Astrocyte (in vitro differentiated cells and primary cell): ENCODE measurements at regions not wholly inside any gene's neighbourhood (a gene's known extent, or its start where the extent isn't known, plus 50 kb on each side); places are given as distances from the start of the nearest gene placed in this dataset.

Source experiments
- DNase-seq: peaks from one replicate; pipeline ENCODE4 v3.0.0-alpha.2; 2010; ENCODE audit warnings: low read depth
- FAIRE-seq: peaks from 2 replicates; lab custom pipeline; 2011; peaks lifted over from hg19 to GRCh38; lab: Jason Lieb, UNC
- H2AFZ ChIP-seq: 2 replicates; pipeline ENCODE4 v1.6.0; 2012; ENCODE audit warnings: low read depth, low read length, inconsistent platforms
- H3K27ac ChIP-seq: 2 replicates; pipeline ENCODE4 v1.5.1; 2011; ENCODE audit warnings: low read depth, low read length, inconsistent platforms
- H3K27me3 ChIP-seq: 2 replicates; pipeline ENCODE4 v1.6.0; 2011; ENCODE audit warnings: low read length, inconsistent platforms; ENCODE audit not compliant: insufficient read depth
- H3K36me3 ChIP-seq: 2 replicates; pipeline ENCODE4 v1.5.1; 2011; ENCODE audit warnings: low read length, inconsistent platforms; ENCODE audit not compliant: insufficient read depth
- H3K4me1 ChIP-seq: 2 replicates; pipeline ENCODE4 v1.5.1; 2011; ENCODE audit warnings: low read length, inconsistent platforms; ENCODE audit not compliant: insufficient read depth
- H3K4me2 ChIP-seq: 2 replicates; pipeline ENCODE4 v1.6.0; 2012; ENCODE audit warnings: low read length, inconsistent platforms
- H3K4me3 ChIP-seq: 2 replicates; pipeline ENCODE4 v1.5.1; 2011; ENCODE audit warnings: low read depth, mild to moderate bottlenecking, low read length, inconsistent platforms; ENCODE audit not compliant: insufficient read depth
- H3K79me2 ChIP-seq: 2 replicates; pipeline ENCODE4 v1.6.0; 2012; ENCODE audit warnings: mild to moderate bottlenecking, low read length, inconsistent platforms; ENCODE audit not compliant: insufficient read depth
- H3K9ac ChIP-seq: 2 replicates; pipeline ENCODE4 v1.6.0; 2012; ENCODE audit warnings: mild to moderate bottlenecking, low read length, inconsistent platforms
- H3K9me3 ChIP-seq: 2 replicates; pipeline ENCODE4 v1.5.1; 2012; ENCODE audit warnings: low read depth, mild to moderate bottlenecking, low read length, inconsistent platforms; ENCODE audit not compliant: insufficient read depth
- H4K20me1 ChIP-seq: 2 replicates; pipeline ENCODE4 v1.6.0; 2012; ENCODE audit warnings: low read length, inconsistent platforms; ENCODE audit not compliant: insufficient read depth
- H3K27ac Mint-ChIP-seq: one replicate; pipeline ENCODE4 v1.8.0; 2021; ENCODE audit warnings: mild to moderate bottlenecking, mixed read lengths; ENCODE audit not compliant: unreplicated experiment
- H3K27me3 Mint-ChIP-seq: one replicate; pipeline ENCODE4 v1.8.0; 2021; ENCODE audit warnings: low read depth, mixed read lengths; ENCODE audit not compliant: unreplicated experiment
- H3K36me3 Mint-ChIP-seq: one replicate; pipeline ENCODE4 v1.8.0; 2021; ENCODE audit warnings: low read depth, mixed read lengths; ENCODE audit not compliant: unreplicated experiment
- H3K4me1 Mint-ChIP-seq: one replicate; pipeline ENCODE4 v1.8.0; 2021; ENCODE audit warnings: low read depth, mixed read lengths; ENCODE audit not compliant: unreplicated experiment
- H3K4me3 Mint-ChIP-seq: one replicate; pipeline ENCODE4 v1.8.0; 2021; ENCODE audit warnings: mild to moderate bottlenecking, moderate library complexity, mixed read lengths; ENCODE audit not compliant: unreplicated experiment
- H3K9me3 Mint-ChIP-seq: one replicate; pipeline ENCODE4 v1.8.0; 2021; ENCODE audit warnings: mild to moderate bottlenecking, mixed read lengths; ENCODE audit not compliant: unreplicated experiment
- EZH2 ChIP-seq: IDR thresholded peaks from 2 replicates; pipeline ENCODE4 v1.6.1; 2012; ENCODE audit warnings: mild to moderate bottlenecking, low read length, inconsistent platforms; ENCODE audit not compliant: insufficient read depth
- TF ChIP-seq, protein P1 (sequence below): IDR thresholded peaks from 2 replicates; pipeline ENCODE4 v1.5.1; 2011; ENCODE audit warnings: low read depth, mild to moderate bottlenecking, inconsistent platforms, low read length, moderate library complexity; ENCODE audit not compliant: insufficient read depth

- H3K4me3 ChIP-seq = no peak overlapping the region
- no peak overlapping the region for H3K9ac ChIP-seq
- no peaks in the 10 kb centered on the region for H3K27me3 Mint-ChIP-seq
- H3K9me3 Mint-ChIP-seq = no peaks in the 10 kb centered on the region
- H3K4me3 Mint-ChIP-seq = no peak overlapping the region
- H4K20me1 ChIP-seq = no peaks in the 10 kb centered on the region
- FAIRE-seq = no peak
- H3K4me1 ChIP-seq = peaks cover 9% of the 10 kb centered on the region
- peaks cover 4% of the 10 kb centered on the region for H3K4me1 Mint-ChIP-seq
- TF ChIP-seq EZH2 = no peak
- TF ChIP-seq, protein P1, sequence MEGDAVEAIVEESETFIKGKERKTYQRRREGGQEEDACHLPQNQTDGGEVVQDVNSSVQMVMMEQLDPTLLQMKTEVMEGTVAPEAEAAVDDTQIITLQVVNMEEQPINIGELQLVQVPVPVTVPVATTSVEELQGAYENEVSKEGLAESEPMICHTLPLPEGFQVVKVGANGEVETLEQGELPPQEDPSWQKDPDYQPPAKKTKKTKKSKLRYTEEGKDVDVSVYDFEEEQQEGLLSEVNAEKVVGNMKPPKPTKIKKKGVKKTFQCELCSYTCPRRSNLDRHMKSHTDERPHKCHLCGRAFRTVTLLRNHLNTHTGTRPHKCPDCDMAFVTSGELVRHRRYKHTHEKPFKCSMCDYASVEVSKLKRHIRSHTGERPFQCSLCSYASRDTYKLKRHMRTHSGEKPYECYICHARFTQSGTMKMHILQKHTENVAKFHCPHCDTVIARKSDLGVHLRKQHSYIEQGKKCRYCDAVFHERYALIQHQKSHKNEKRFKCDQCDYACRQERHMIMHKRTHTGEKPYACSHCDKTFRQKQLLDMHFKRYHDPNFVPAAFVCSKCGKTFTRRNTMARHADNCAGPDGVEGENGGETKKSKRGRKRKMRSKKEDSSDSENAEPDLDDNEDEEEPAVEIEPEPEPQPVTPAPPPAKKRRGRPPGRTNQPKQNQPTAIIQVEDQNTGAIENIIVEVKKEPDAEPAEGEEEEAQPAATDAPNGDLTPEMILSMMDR = no peak
- no peak overlapping the region for H3K27ac ChIP-seq
- no peaks in the 10 kb centered on the region for H3K27me3 ChIP-seq
- no peak overlapping the region for H2AFZ ChIP-seq
- no peaks in the 10 kb centered on the region for H3K36me3 ChIP-seq
- no peak overlapping the region for H3K27ac Mint-ChIP-seq
- H3K4me2 ChIP-seq = no peak overlapping the region
- H3K36me3 Mint-ChIP-seq = no peaks in the 10 kb centered on the region
- no peaks in the 10 kb centered on the region for H3K79me2 ChIP-seq
- peak; percentile 20 for DNase-seq
- H3K9me3 ChIP-seq = no peaks in the 10 kb centered on the region
These were observed 313.2 kb downstream of the HIVEP2 start for GRCh38 chr6:142631517-142632385.

- H3K27ac Mint-ChIP-seq = no peak overlapping the region
- TF ChIP-seq, protein P1 = no peak
- TF ChIP-seq EZH2 = no peak
- no peaks in the 10 kb centered on the region for H3K27me3 Mint-ChIP-seq
- no peak overlapping the region for H3K27ac ChIP-seq
- H3K36me3 Mint-ChIP-seq = no peaks in the 10 kb centered on the region
- no peaks in the 10 kb centered on the region for H3K9me3 ChIP-seq
- no peak overlapping the region for H3K9ac ChIP-seq
- no peak overlapping the region for H2AFZ ChIP-seq
- no peaks in the 10 kb centered on the region for H4K20me1 ChIP-seq
- H3K4me2 ChIP-seq = no peak overlapping the region
- no peak overlapping the region for H3K4me3 Mint-ChIP-seq
- H3K4me1 ChIP-seq = peaks cover 14% of the 10 kb centered on the region
- DNase-seq (no peak), FAIRE-seq (no peak)
- no peaks in the 10 kb centered on the region for H3K27me3 ChIP-seq
- H3K9me3 Mint-ChIP-seq = no peaks in the 10 kb centered on the region
- H3K4me3 ChIP-seq = no peak overlapping the region
- H3K79me2 ChIP-seq = no peaks in the 10 kb centered on the region
- peaks cover 4% of the 10 kb centered on the region for H3K4me1 Mint-ChIP-seq
- no peaks in the 10 kb centered on the region for H3K36me3 ChIP-seq
These were observed 311.7 kb downstream of the HIVEP2 start for GRCh38 chr6:142633317-142633716.

DNA sequence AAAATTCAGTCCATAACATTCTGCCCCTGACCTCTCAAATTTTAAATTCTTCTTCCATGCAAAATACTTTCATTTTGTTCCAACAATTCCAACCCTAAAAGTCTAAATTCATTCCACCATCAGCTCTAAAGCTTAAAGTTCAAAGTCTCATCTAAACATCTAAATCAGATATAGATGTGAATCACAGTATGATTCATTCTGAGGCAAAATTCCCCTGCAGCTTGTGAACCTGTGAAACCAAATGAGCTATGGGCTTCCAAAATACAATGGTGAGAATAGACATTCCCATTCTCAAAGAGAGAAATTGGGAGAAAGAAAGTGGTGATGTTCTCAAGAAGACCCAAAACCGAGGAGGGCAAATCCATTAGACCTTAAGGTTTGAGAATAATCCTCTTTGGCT, 309.8 kb downstream of the HIVEP2 start:
- H3K27ac Mint-ChIP-seq = no peak overlapping the region

More for the DNA sequence above, 309.8 kb downstream of the HIVEP2 start:
- H3K27me3 Mint-ChIP-seq = no peaks in the 10 kb centered on the region
- H3K4me2 ChIP-seq = peak overlapping the region; percentile 52
- H3K4me1 ChIP-seq = peaks cover 14% of the 10 kb centered on the region
- H3K9me3 Mint-ChIP-seq = no peaks in the 10 kb centered on the region
- DNase-seq = peak; percentile 51
- H3K36me3 Mint-ChIP-seq = no peaks in the 10 kb centered on the region
- no peaks in the 10 kb centered on the region for H3K79me2 ChIP-seq
- H3K27me3 ChIP-seq = no peaks in the 10 kb centered on the region
- no peaks in the 10 kb centered on the region for H4K20me1 ChIP-seq
- no peak overlapping the region for H2AFZ ChIP-seq
- no peak overlapping the region for H3K9ac ChIP-seq
- H3K36me3 ChIP-seq = no peaks in the 10 kb centered on the region
- peak overlapping the region; percentile 59 for H3K27ac ChIP-seq
- peaks cover 4% of the 10 kb centered on the region for H3K4me1 Mint-ChIP-seq
- H3K4me3 Mint-ChIP-seq = no peak overlapping the region
- FAIRE-seq = no peak
- no peaks in the 10 kb centered on the region for H3K9me3 ChIP-seq
- no peak overlapping the region for H3K4me3 ChIP-seq
- TF ChIP-seq, protein P1 = no peak
- no peak for TF ChIP-seq EZH2
